PC-3 (cell line): ENCODE measurements at regions not wholly inside any gene's neighbourhood (a gene's known extent, or its start where the extent isn't known, plus 50 kb on each side); places are given as distances from the start of the nearest gene placed in this dataset.

Experiments used
- EZH2 ChIP-seq: fragments of 300-600 bp; sonication (generic); IDR thresholded peaks from one replicate; pipeline ENCODE4 v1.6.1; 2017; ENCODE audit warnings: antibody characterized with exemption, mild to moderate bottlenecking, low read length; ENCODE audit not compliant: unreplicated experiment
- TF ChIP-seq, protein P1 (sequence below): fragments of 300-600 bp; sonication (generic); conservative IDR thresholded peaks from 2 replicates; pipeline ENCODE4 v1.5.1; 2017; ENCODE audit warnings: antibody characterized with exemption, low read depth, mild to moderate bottlenecking, low read length

DNA sequence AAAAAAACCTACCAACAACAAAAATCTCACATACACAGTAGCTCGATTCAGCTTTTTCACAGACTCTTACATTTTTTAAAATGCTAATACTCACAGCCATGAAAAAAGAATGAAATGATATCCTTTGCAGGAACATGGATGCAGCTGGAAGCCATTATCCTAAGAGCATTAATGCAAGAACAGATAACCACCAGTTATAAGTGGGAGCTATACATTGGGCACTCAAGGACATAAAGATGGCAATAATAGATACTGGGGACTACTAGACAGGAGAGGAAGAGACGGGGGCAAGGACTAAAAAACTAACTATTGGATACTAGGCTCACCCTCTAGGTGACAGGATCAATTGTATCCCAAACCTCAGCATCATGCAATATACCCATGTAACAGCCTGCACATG, 90.3 kb upstream of the CCNH start:
- TF ChIP-seq, protein P1, sequence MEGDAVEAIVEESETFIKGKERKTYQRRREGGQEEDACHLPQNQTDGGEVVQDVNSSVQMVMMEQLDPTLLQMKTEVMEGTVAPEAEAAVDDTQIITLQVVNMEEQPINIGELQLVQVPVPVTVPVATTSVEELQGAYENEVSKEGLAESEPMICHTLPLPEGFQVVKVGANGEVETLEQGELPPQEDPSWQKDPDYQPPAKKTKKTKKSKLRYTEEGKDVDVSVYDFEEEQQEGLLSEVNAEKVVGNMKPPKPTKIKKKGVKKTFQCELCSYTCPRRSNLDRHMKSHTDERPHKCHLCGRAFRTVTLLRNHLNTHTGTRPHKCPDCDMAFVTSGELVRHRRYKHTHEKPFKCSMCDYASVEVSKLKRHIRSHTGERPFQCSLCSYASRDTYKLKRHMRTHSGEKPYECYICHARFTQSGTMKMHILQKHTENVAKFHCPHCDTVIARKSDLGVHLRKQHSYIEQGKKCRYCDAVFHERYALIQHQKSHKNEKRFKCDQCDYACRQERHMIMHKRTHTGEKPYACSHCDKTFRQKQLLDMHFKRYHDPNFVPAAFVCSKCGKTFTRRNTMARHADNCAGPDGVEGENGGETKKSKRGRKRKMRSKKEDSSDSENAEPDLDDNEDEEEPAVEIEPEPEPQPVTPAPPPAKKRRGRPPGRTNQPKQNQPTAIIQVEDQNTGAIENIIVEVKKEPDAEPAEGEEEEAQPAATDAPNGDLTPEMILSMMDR = no peak
- TF ChIP-seq EZH2 = no peak
